Osteoblast (primary cell): ENCODE measurements at regions not wholly inside any gene's neighbourhood (a gene's known extent, or its start where the extent isn't known, plus 50 kb on each side); places are given as distances from the start of the nearest gene placed in this dataset.

Experiments
- DNase-seq: peaks from one replicate; pipeline ENCODE4 v3.0.0; 2011; ENCODE audit warnings: low spot score, mixed read lengths; ENCODE audit not compliant: insufficient read length; ENCODE audit errors: missing footprints
- H2AFZ ChIP-seq: 2 replicates; pipeline ENCODE4 v1.6.0; 2011; ENCODE audit warnings: mild to moderate bottlenecking, low read length
- H3K27ac ChIP-seq: 2 replicates; pipeline ENCODE4 v1.5.1; 2011; ENCODE audit warnings: mild to moderate bottlenecking, low read depth, low read length, moderate library complexity
- H3K27me3 ChIP-seq: 2 replicates; pipeline ENCODE4 v1.6.0; 2012; ENCODE audit warnings: mild to moderate bottlenecking, control low read depth, inconsistent platforms, low read length, moderate library complexity; ENCODE audit not compliant: insufficient read depth
- H3K36me3 ChIP-seq: 2 replicates; pipeline ENCODE4 v1.5.1; 2011; ENCODE audit warnings: mild to moderate bottlenecking, low read length, control low read depth, moderate library complexity; ENCODE audit not compliant: insufficient read depth
- H3K4me1 ChIP-seq: 2 replicates; pipeline ENCODE4 v1.5.1; 2011; ENCODE audit warnings: mild to moderate bottlenecking, low read length, control low read depth, moderate library complexity; ENCODE audit not compliant: insufficient read depth
- H3K4me2 ChIP-seq: 2 replicates; pipeline ENCODE4 v1.6.0; 2011; ENCODE audit warnings: mild to moderate bottlenecking, low read length; ENCODE audit not compliant: insufficient read depth
- H3K4me3 ChIP-seq: fragments of 200-600 bp; sonication (generic); 3 replicates; pipeline ENCODE4 v1.5.1; 2012; ENCODE audit warnings: mild to moderate bottlenecking, low read length, inconsistent platforms; ENCODE audit not compliant: insufficient read depth
- H3K79me2 ChIP-seq: 2 replicates; pipeline ENCODE4 v1.6.0; 2012; ENCODE audit warnings: mild to moderate bottlenecking, low read length, control low read depth, inconsistent platforms; ENCODE audit not compliant: insufficient read depth
- H3K9me3 ChIP-seq: 2 replicates; pipeline ENCODE4 v1.5.1; 2011; ENCODE audit warnings: low read depth, low read length, control low read depth
- H4K20me1 ChIP-seq: 2 replicates; pipeline ENCODE4 v1.6.0; 2012; ENCODE audit warnings: mild to moderate bottlenecking, low read length, control low read depth; ENCODE audit not compliant: insufficient read depth
- TF ChIP-seq, protein P1 (sequence below): IDR thresholded peaks from 2 replicates; pipeline ENCODE4 v1.5.1; 2011; ENCODE audit warnings: mild to moderate bottlenecking, low read depth, low read length, moderate library complexity; ENCODE audit errors: extremely low read depth

DNA sequence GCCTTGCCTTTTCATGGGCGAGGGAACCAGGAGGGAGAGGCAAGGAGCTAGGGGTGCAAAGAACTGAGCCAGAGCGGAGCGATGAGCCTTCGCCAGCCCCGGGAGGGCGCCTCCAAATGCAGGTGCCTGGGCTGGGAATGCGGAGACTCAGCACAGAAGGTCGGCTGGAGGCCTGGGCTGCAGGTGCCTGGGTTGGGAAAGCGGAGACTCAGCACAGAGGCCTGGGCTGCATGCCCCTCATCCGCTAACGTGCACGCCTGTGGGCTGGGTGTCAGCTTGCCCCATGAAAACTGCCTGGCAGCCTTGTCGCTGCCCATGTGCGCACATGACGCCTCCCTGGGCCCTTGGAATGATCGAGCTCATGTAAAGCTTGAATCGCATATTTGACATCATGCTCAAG, 51.8 kb downstream of the POM121L12 start:
- no peak for DNase-seq

DNA sequence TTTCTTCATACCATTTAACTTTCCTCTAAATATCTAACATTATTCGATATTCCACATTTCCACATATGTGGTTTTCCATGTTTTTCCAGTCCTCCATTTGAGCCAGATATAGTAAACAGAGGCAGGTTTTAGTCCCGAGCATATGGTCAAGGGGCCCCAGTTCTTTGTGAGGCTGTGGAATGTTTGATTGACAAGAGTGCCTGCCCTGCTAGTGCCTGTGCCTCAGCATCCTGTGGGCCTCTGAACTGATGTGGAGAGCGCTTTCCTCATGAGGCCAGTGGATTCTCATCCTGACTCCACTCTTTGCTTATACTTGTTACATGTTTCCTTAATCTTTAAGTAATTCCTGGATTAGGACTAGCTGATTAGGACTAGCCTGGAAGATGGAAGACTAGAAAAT, 58.8 kb downstream of the POM121L12 start:
- H3K4me2 ChIP-seq, result no peak overlapping the region
- no peaks in the 10 kb centered on the region for H3K27me3 ChIP-seq
- no peak for DNase-seq
- no peak overlapping the region for H2AFZ ChIP-seq
- H3K36me3 ChIP-seq, result no peaks in the 10 kb centered on the region
- H4K20me1 ChIP-seq, result no peaks in the 10 kb centered on the region
- no peak overlapping the region for H3K4me3 ChIP-seq
- peaks cover 2% of the 10 kb centered on the region for H3K9me3 ChIP-seq
- H3K4me1 ChIP-seq, result no peaks in the 10 kb centered on the region
- H3K79me2 ChIP-seq, result no peaks in the 10 kb centered on the region
- TF ChIP-seq, protein P1, sequence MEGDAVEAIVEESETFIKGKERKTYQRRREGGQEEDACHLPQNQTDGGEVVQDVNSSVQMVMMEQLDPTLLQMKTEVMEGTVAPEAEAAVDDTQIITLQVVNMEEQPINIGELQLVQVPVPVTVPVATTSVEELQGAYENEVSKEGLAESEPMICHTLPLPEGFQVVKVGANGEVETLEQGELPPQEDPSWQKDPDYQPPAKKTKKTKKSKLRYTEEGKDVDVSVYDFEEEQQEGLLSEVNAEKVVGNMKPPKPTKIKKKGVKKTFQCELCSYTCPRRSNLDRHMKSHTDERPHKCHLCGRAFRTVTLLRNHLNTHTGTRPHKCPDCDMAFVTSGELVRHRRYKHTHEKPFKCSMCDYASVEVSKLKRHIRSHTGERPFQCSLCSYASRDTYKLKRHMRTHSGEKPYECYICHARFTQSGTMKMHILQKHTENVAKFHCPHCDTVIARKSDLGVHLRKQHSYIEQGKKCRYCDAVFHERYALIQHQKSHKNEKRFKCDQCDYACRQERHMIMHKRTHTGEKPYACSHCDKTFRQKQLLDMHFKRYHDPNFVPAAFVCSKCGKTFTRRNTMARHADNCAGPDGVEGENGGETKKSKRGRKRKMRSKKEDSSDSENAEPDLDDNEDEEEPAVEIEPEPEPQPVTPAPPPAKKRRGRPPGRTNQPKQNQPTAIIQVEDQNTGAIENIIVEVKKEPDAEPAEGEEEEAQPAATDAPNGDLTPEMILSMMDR, result no peak
- H3K27ac ChIP-seq, result no peak overlapping the region

More for the DNA sequence above, 51.8 kb downstream of the POM121L12 start:
- no peaks in the 10 kb centered on the region for H3K36me3 ChIP-seq
- H3K4me3 ChIP-seq, result no peak overlapping the region
- H3K9me3 ChIP-seq, result no peaks in the 10 kb centered on the region
- H3K4me1 ChIP-seq, result no peaks in the 10 kb centered on the region
- no peaks in the 10 kb centered on the region for H3K27me3 ChIP-seq
- H3K4me2 ChIP-seq, result no peak overlapping the region
- no peak overlapping the region for H3K27ac ChIP-seq
- H4K20me1 ChIP-seq, result no peaks in the 10 kb centered on the region
- H2AFZ ChIP-seq, result no peak overlapping the region
- TF ChIP-seq, protein P1, result no peak
- no peaks in the 10 kb centered on the region for H3K79me2 ChIP-seq

DNA sequence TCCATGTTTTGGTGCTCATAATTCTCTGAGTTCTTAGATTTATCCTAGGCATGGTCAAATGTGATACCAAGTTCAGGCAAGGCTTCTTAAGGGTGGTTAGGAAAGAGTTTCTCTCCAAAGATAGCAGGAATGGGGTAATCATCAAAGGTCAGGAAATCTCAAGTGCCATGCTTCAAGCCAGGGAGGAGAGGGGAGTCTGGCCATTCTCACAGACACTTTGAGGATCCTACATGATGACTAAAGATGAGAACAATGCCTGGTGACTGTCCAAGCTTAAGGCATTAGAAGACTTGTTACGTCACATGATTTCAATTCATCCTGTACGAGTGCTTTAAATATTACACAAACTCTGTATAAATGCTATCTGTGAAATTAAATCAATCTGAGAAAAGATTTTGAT, 59.4 kb downstream of the POM121L12 start:
- Histone ChIP-seq H3K36me3 (no peaks in the 10 kb centered on the region), H3K4me1 (no peaks in the 10 kb centered on the region), H3K9me3 (peaks cover 2% of the 10 kb centered on the region), H2AFZ (no peak overlapping the region), H3K79me2 (no peaks in the 10 kb centered on the region), H3K4me3 (no peak overlapping the region), H4K20me1 (no peaks in the 10 kb centered on the region), H3K27me3 (no peaks in the 10 kb centered on the region), H3K27ac (no peak overlapping the region), H3K4me2 (no peak overlapping the region)
- TF ChIP-seq, protein P1, result no peak
- DNase-seq, result no peak

DNA sequence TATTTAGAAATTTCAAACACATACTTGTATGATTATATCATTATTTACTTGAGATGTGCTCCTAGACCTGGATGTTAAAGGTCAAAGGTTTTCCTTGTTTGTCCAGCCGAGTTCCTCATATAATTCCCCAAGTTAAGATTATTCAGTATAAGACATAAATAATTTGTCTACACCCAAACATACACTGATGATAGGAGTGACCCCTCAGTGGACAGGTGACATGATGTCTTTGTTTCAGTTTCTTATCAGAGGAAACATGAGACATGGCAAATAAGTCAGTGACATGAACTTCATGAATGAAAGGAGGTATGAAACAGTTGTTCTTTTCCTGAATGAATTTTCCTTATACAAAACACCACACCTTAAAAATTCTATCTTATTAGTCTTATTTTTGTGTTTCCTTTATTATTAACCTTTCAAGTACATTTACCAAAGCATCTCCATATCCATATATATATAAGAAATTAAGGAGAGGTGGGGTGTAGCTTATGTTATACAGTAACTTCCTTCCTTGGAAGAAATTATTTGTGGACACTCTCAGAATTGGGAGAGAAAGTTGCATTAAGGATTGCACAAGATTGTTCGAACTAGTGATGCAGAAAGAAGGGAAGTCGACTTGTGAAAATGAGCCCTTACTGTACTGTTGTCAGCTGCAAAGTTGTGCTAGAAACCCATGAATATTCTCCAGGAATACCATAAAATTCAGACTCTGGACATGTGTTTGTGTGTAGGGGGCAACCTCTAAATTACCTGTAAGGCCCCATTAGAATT, 60.5 kb downstream of the POM121L12 start:
- no peak for DNase-seq
- no peak overlapping the region for H3K4me2 ChIP-seq
- no peaks in the 10 kb centered on the region for H3K27me3 ChIP-seq
- H3K27ac ChIP-seq, result no peak overlapping the region
- no peak overlapping the region for H2AFZ ChIP-seq
- H3K9me3 ChIP-seq, result peaks cover 2% of the 10 kb centered on the region
- H3K36me3 ChIP-seq, result no peaks in the 10 kb centered on the region
- TF ChIP-seq, protein P1, result no peak
- no peaks in the 10 kb centered on the region for H4K20me1 ChIP-seq
- H3K4me3 ChIP-seq, result no peak overlapping the region
- no peaks in the 10 kb centered on the region for H3K79me2 ChIP-seq
- H3K4me1 ChIP-seq, result no peaks in the 10 kb centered on the region
